Posterior vena cava (tissue), 2 donors: ENCODE measurements at regions not wholly inside any gene's neighbourhood (a gene's known extent, or its start where the extent isn't known, plus 50 kb on each side); places are given as distances from the start of the nearest gene placed in this dataset.
"Not testable (repeated sequence)": the region's sequence is repeated elsewhere in the genome, so short reads cannot be mapped to it uniquely, and the experiment has no call there.

Source experiments
- DNase-seq: peaks from one replicate; pipeline ENCODE4 v3.0.0-alpha.2; 2020; ENCODE audit warnings: low spot score
- intact Hi-C, 2 donors: fragments of 100-400 bp; cut with DNase I; formaldehyde crosslinking; loops; one replicate each; pipeline versions ENCODE4 v1.14.1 to v1.14.2; 2022 to 2023
- donor health status: DM: yes; HTN: yes; CAD: no.
- donor health status: DM: yes; HTN: yes; CAD: no.

DNA sequence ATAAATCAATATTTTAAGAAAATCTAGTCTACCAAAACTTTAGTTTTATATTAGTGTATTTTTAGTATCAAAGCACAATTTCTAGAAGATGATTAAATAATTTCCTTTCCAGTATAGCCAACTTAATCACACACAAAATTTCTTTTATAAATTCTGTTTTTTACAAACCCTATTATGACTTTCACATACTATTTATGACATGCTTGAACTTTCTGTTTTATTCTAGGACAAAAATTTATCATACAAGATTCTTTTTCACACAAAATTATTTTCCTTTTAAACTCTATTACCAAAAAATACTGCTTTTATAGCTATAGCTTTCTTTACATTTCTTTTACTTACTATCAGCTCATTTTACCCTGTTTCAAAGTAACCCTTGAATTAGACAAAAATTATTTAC lies 149.5 kb downstream of the OR13H1 start:
- intact Hi-C loops, result no loop called here
- no peak for DNase-seq

DNA sequence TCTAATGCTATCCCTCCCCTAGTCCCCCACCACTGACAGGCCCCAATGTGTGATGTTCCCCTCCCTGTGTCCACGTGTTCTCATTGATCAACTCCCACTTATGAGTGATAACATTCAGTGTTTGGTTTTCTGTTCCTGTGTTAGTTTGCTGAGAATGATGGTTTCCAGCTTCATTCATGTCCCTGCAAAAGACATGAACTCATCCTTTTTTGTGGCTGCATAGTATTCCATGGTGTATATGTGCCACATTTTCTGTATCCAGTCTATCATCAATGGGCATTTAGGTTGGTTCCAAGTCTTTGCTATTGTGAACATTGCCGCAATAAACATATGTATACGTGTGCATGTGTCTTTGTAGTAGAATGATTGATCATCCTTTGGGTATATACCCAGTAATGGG lies 153.1 kb downstream of the OR13H1 start:
- DNase-seq, intact Hi-C loops: not testable (repeated sequence)

DNA sequence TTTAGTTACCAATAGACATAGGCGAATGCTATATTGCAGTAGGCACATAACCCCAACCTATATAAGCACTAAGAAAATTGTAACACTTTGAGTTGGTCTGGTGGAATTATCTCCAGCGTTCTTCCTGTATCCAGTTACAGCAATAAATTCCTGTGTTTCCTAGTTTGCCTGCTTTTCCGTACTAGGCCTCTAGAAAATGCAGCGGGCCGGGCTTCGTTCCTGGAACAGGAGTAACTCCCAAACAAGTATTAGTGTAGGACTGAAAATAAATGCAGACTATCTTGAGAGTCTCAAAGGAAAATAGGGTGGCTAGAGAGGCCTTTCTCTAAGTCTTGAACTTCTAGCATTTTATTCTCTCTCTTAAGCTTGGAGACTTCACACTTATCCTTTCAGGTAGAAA lies 159.8 kb downstream of the OR13H1 start:
- no peak for DNase-seq
- intact Hi-C loops, result no loop called here

DNA sequence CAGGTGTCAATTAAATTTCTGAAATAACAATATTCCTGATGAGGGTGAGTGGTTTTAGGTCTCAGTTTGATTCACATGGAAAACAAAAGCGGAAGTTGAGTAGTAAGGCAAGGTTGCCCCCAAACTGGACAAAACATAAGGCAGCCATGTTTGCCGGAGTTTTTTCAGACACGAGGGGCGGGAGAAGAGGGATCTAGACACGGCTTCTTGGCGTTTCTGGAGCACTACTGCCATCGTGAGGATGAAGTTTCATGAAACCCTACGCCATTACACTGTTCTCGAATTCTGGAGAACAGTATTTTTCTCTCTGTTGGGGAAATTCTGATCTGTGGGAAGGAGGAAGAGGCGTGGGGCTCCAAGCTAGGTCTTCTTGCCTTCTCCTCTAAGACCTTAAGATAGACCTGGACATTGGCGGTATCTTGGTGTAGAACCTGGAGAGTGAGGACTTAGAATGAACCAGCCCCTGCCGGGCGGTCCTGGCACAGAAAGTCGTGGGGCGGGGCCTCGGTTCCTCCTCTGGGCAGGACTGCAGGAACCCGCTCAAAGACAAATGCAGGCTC lies 160.3 kb downstream of the OR13H1 start:
- intact Hi-C loops, result no loop called here

DNA sequence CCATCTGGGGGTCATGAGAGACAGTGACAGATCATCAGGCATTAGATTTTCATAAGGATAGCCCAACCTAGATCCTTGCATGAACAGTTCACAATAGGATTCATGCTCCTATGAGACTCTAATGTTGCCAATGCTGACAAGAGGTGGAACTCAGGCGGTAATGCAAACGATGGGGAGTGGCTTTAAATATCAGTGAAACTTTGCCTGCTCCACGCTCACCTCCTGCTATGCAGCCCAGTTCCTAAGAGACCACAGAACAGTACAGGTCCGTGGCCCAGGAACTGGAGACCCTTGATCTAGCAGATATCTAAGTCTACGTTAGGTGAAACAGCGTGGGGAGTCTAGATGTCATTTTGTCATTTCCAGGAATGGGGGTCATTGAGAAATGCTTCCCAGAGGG lies 165.7 kb downstream of the OR13H1 start:
- intact Hi-C loops, result no loop called here
- no peak for DNase-seq

More for the DNA sequence above, 160.3 kb downstream of the OR13H1 start:
- DNase-seq, result peak; percentile 95

DNA sequence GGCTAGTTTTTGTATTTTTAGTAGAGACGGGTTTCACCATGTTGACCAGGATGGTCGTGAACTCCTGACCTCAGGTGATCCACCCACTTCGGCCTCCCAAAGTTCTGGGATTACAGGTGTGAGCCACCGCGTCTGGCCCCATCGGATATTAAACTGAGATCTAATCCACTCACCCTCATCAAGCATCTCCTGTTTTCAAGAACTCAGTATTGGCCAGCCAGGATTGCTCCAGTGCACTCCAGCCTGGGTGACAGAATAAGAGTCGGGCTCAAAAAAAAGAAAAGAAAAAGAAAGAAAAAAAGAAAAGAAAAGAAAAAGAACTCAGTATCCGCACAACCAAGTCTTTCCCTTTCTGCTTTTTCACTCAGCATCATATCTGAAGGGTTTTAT lies 167.6 kb downstream of the OR13H1 start:
- intact Hi-C loops, result no loop called here
- no peak for DNase-seq

DNA sequence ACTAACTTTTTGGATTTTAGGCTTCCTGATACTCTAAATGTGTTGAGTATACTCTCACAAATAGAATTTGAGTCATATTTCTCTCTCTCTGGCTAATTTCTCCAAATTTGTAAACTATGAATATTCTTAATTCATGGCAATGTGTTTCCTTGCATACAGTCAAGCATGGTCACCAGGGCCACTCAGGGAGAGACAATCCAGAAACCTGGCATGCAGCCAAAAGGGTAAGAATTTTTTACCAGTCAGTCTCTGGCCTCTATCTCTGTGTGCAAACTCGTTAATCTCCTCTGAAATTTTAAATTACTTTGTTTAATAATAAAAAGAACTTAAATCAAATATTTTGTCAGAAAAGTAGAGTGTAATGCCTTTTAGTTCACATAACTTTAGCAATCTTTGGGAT lies 179.8 kb downstream of the OR13H1 start:
- intact Hi-C loops, result loop anchor here in 1 of 2 donors (10.0 kb wide), 1 partner anchor 61 kb away; no protein-coding TSS in a partner anchor
- no peak for DNase-seq

DNA sequence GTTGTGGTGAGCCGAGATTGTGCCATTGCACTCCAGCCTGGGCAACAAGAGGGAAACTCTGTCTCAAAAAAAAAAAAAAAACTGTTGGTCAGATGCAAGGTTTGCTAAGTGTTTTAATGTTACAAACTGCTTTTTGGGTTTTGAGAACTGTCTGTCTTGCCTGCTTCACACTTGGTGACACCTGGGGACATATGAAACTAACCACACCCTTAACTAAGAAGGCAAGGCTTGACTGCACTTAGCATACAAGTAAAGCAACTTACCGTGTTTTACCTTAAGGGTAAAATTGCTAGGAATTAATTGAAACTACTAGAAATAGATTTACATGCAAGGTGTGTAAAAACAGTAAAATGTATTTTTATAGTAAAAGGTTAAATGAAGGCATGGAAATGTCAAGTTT lies 180.4 kb downstream of the OR13H1 start:
- intact Hi-C loops, result loop anchor here in 1 of 2 donors (10.0 kb wide), 1 partner anchor 61 kb away; no protein-coding TSS in a partner anchor
- no peak for DNase-seq

DNA sequence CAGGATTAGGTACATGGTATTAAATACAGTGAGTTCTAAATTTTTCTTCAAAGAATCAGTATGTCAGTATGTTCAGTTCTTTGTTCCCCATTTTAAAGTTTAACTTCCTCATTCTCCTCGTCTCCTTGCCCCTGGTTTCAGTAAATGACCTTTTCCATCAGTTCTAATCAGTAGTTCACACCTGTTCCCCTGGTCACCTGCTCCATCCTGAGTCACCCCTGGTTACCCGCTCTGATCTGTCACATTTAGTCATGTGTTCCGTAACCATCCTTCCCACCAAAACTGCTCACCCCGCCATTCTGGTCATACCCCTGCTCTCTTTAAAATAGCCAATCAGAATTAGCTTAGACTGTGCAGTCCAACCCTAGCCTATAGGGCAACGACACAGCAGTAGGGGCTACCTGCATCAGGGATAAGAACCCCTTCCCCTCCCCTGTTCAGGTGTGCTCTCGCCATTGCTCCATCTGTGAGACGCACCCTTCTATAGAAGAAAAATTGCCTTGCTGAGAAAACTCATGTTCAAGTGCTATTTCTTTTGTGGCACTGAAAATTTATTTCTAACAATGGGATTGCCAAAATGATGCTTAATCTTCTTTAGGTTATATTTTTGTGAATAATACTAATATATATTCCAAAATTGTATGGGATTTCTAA lies 181.3 kb downstream of the OR13H1 start:
- intact Hi-C loops, result loop anchor here in 1 of 2 donors (10.0 kb wide), 1 partner anchor 60 kb away; no protein-coding TSS in a partner anchor
- DNase-seq, result no peak

DNA sequence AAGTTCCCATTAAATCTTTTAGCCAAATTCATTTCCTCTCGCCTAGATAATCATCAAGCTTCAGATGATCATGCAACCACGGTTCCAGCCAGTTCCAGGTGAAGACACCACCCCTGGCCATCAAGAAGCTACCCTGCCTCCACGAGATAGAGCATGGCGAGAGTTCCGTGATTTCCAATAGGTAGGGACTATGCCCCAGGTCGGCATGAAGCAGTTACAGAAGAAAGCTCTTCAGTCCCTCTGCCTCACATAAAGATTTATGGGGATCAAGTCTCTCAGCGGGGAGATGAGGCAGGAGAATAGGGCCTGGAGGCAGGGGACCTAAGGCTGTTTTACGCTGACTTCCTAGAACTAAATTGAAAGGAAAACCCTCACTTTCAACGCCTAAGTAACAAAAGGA lies 183.9 kb downstream of the OR13H1 start:
- no peak for DNase-seq
- intact Hi-C loops, result loop anchor here in 1 of 2 donors (10.0 kb wide), 1 partner anchor 57 kb away; no protein-coding TSS in a partner anchor

DNA sequence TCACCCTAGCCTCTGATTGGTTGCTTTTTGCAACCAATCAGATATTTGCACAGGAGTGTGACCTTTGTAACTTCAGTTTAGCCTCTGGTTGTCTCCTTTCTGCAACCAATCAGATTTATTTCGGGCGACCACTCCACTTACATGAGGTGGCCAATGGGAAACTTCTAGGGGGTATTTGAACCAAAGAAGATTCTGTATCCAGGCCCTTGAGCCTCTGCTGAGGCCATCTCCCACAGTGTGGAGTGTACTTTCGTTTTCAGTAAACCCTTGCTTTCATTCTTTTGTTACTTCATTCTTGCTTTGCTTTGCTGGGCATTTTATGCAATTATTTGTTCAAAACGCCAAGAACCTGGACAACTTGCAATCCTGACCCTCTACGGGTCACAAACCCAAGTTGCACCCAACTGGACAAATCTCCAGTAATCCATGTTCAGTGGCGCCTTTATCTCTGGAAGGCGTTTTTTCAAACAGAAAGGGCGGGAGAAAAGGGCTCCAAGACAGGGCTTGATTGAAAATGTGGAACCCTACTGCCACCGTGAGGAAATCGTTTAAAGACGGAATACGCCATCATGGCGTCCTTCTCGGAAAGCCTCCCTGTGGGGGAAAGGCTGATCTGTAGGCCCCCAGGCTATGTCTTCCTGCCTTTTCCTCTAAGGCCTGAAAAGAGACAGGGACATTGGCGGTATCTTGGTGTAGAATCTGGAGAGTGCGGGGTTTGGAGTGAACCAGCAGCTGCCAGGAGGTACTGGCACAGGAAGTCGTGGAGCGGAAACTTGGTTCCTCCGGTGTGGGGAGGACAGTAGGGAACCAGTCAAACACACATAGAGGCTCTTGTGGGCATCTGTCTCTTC lies 184.6 kb downstream of the OR13H1 start:
- DNase-seq, result no peak
- intact Hi-C loops, result loop anchor here in 1 of 2 donors (10.0 kb wide), 1 partner anchor 56 kb away; no protein-coding TSS in a partner anchor

DNA sequence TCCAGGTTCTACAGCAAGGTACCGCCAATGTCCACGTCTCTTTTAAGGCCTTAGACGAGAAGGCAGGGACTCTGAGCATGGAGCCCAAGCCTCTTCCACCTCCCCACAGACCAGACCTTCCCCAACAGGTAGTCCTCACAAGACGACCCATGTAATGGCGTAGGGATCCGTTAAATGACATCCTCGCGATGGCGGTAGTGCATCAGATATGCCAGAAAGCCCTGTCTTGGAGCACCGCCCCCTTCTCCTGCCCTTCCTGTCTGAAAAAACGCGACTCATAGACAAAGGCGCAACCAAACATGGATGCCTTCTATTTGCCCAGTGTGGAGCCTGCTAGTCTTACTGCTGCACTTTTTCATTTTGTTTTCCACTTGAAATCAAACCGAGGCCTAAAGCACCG lies 185.4 kb downstream of the OR13H1 start:
- peak; percentile 94 for DNase-seq
- intact Hi-C loops, result loop anchor here in 1 of 2 donors (10.0 kb wide), 1 partner anchor 56 kb away; no protein-coding TSS in a partner anchor

DNA sequence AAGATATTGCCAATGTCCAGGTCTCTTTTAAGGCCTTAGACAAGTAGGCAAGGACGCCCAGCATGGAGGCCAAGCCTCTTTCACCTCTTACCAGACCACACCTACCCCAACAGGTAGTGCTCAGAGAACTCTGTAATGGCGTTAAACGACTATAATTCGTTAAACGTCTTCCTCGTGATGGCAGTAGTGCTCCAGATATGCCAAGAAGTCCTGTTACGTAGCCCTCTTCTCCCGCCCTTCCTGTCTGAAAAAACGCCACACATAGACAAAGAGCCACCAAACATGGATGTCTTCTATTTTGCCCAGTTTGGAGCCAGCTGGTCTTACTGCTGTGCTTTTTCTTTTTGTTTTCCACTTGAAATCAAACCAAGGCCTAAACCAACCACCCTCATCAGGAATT lies 190.7 kb downstream of the OR13H1 start:
- intact Hi-C loops, result no loop called here
- no peak for DNase-seq

DNA sequence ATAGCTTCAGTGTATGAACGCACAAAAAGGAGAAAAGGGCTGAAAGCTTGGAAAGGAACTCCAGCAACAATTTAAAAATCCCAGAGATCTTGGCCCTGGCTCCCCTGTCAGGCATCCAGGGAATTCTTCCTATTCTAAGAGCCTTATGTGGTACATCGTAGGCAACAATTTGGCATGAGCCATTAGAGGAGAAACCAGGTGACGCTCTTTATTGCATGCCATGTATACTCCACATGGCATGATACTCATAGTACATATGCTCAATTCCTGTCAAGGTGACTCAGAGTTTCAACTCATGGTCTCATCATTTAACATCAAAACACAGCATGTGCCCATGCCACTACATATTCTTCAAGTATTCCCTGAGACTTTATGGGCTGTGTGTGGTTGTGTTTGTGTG lies 191.3 kb downstream of the OR13H1 start:
- intact Hi-C loops, result no loop called here

DNA sequence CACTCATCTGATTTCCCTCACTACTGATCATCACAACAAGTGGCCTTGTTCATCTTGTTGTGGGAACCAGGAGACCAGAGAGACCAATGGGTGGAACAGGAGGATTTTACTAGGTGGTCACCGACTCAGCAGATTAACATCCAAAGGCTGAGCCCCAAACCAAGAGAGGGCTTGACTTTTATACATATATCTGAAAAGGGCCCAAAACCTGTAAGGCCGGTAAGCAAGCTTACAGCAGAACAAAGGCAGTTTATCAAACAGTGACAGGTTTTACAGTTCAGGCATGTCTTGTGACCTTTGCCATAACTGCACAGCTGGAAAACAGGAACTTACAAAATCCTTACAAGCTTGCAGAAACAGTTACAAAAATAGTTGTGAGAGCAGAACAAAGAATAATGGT lies 195.9 kb downstream of the OR13H1 start:
- intact Hi-C loops, result no loop called here

More for the DNA sequence above, 191.3 kb downstream of the OR13H1 start:
- no peak for DNase-seq

DNA sequence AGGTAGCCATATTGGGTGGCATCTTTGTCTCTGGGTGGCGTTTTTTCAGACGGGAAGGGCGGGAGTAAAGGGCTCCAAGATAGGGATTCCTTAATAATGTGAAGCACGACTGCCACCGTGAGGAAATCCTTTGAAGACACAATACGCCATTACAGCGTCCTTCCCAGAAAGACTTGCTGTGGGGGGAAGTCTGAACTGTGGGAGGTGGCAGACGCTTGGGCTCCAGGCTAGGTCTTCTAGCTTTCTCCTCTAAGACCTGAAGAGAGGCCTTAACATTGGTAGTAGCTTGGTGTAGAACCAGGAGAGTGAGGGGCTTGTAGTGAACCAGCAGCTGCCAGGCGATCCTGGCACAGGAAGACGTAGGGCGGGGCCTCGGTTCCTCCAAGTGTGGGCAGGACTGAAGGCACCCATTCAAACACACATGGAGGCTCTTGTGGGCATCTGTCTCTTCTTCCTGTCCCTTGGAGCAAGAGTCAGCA lies 197.3 kb downstream of the OR13H1 start:
- intact Hi-C loops, result no loop called here
- DNase-seq, result peak; percentile 91

More for the DNA sequence above, 195.9 kb downstream of the OR13H1 start:
- no peak for DNase-seq

DNA sequence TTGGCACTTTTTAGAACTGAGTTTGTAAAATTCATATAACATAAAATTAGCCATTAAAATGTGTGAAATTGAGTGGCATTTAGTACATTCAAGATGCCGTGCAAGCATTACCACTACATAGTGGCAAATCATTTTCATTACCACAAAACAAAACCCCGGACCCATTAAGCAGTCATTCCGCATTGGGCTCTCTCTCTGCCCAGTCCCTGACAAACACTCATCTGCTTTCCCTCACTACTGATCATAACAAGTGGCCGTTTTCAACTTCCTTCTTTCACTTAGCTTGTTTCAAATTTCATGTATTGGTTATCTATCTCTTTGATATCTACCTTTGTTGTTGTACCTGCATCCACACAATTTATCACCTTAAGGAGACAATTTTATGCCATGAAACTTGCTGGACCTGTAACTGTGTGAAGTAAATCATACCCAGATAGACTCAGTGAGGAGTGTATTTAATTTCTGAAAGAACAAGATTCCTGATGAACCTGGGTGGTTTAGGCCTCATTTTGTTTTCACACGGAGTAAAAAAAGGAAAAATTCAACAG lies 202.1 kb downstream of the OR13H1 start:
- intact Hi-C loops, result no loop called here
- DNase-seq, result no peak

DNA sequence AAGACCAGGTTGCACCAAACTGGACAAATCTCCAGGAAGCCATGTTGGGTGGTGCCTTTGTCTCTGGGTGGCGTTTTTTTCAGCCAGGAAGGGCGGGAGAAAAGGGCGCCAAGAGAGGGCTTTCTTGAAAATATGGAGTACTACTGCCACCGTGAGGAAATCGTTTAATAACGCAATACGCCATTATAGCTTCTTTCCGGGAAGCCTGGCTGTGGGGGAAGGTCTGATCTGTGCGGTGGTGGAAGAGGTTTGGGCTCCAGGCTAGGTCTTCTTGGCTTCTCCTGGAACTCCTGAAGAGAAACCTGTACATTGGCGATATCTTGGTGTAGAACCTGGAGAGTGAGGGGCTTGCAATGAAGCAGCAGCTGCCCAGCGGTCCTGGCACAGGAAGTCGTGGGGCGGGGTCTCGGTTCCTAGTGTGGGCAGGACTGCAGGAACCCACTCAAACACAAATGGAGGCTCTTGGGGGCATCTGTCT lies 202.7 kb downstream of the OR13H1 start:
- peak; percentile 93 for DNase-seq
- intact Hi-C loops, result no loop called here

DNA sequence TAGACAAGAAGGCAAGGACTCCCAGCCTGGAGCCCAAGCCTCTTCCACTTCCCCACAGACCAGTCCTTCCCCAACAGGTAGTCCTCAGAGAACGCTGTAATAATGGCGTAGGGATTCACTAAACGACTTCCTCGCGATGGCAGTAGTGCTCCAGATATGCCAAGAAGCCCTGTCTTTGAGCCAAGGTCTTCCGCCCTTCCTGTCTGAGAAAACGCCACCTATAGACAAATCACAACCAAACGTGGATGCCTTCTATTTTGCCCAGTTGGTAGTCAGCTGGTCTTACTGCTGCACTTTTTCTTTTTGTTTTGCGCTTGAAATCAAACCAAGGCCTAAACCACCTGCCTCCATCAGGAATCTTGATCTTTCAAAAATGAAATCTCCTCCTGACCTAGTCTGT lies 203.3 kb downstream of the OR13H1 start:
- no peak for DNase-seq
- intact Hi-C loops, result no loop called here
